HG03135 (cell line): ENCODE measurements at regions not wholly inside any gene's neighbourhood (a gene's known extent, or its start where the extent isn't known, plus 50 kb on each side); places are given as distances from the start of the nearest gene placed in this dataset.

Source experiments
- ATAC-seq: cut with Tn5 transposase; IDR thresholded peaks from one replicate; pipeline ENCODE4 v1.9.1; 2021; ENCODE audit warnings: mild to moderate bottlenecking, moderate library complexity; ENCODE audit not compliant: unreplicated experiment

GRCh38 chr9:108681851-108682590 lies 173.8 kb downstream of the ACTL7B start:
- ATAC-seq: no peak

- no peak for ATAC-seq
These were observed 174.8 kb downstream of the ACTL7B start for GRCh38 chr9:108680946-108681345.

GRCh38 chr9:108677776-108678175 lies 178.0 kb downstream of the ACTL7B start:
- no peak for ATAC-seq

GRCh38 chr9:108676355-108676754 lies 179.4 kb downstream of the ACTL7B start:
- ATAC-seq: no peak

- ATAC-seq: no peak
These were observed 180.1 kb downstream of the ACTL7B start for GRCh38 chr9:108675708-108676107.

- no peak for ATAC-seq
These were observed 180.8 kb downstream of the ACTL7B start for GRCh38 chr9:108674766-108675530.

- no peak for ATAC-seq
These were observed 182.4 kb downstream of the ACTL7B start for GRCh38 chr9:108673386-108673785.

- ATAC-seq: no peak
These were observed 183.2 kb downstream of the ACTL7B start for GRCh38 chr9:108672475-108673190.

GRCh38 chr9:108671794-108672193 lies 184.0 kb downstream of the ACTL7B start:
- ATAC-seq: no peak

- ATAC-seq: no peak
These were observed 184.6 kb downstream of the ACTL7B start for GRCh38 chr9:108671176-108671575.

GRCh38 chr9:108668938-108669335 lies 186.8 kb downstream of the ACTL7B start:
- ATAC-seq: no peak

- ATAC-seq: no peak
These were observed 187.4 kb downstream of the ACTL7B start for GRCh38 chr9:108668191-108668937.

GRCh38 chr9:108666240-108666784 lies 189.5 kb downstream of the ACTL7B start:
- ATAC-seq: no peak

- ATAC-seq: no peak
These were observed 190.1 kb downstream of the ACTL7B start for GRCh38 chr9:108665521-108666239.

GRCh38 chr9:108664309-108665255 lies 191.2 kb downstream of the ACTL7B start:
- no peak for ATAC-seq

- ATAC-seq: no peak
These were observed 192.4 kb downstream of the ACTL7B start for GRCh38 chr9:108663422-108663821.

GRCh38 chr9:108662956-108663355 lies 192.8 kb downstream of the ACTL7B start:
- ATAC-seq: no peak

GRCh38 chr9:108662091-108662875 lies 193.5 kb downstream of the ACTL7B start:
- no peak for ATAC-seq
